ENCODE measurements at regions not wholly inside any gene's neighbourhood (a gene's known extent, or its start where the extent isn't known, plus 50 kb on each side); places are given as distances from the start of the nearest gene placed in this dataset.

GRCh38 chr2:184004948-184005672 is 593.2 kb upstream of the ZNF804A start:
- Histone ChIP-seq H3K27me3 (ENCODE audit: insufficient read depth, low read depth, low read length) (no peaks in the 10 kb centered on the region), H3K4me2 (ENCODE audit: low read length) (no peak overlapping the region), H3K9ac (ENCODE audit: low read length) (no peak overlapping the region), H3K4me3 (ENCODE audit: low read length) (no peak overlapping the region), H3K79me2 (replicated peaks; ENCODE audit: insufficient read depth, low read length) (no peaks in the 10 kb centered on the region), H4K20me1 (ENCODE audit: insufficient read depth) (no peaks in the 10 kb centered on the region), H3K36me3 (ENCODE audit: insufficient read depth, low read length) (no peaks in the 10 kb centered on the region), H3K27ac (ENCODE audit: low read length) (no peak overlapping the region), H3K9me3 (ENCODE audit: low read length) (no peaks in the 10 kb centered on the region), H3F3A (ENCODE audit: insufficient read depth, low read length, poor library complexity, severe bottlenecking) (no peaks in the 10 kb centered on the region), H2AFZ (ENCODE audit: low read depth, low read length) (no peak overlapping the region), H3K9me2 (ENCODE audit: insufficient read depth, low read length) (no peaks in the 10 kb centered on the region)
- no peak for TF ChIP-seq EP300 (conservative IDR thresholded peaks at IDR 0.05; ENCODE audit: poor library complexity, severe bottlenecking)
- TF ChIP-seq EZH2 (IDR thresholded peaks at IDR 0.05; ENCODE audit: borderline replicate concordance, insufficient read depth, low read length, poor library complexity, severe bottlenecking), result no peak
- no peak for TF ChIP-seq REST (IDR thresholded peaks at IDR 0.05; ENCODE audit: borderline replicate concordance)
- no peak for TF ChIP-seq CTCF (IDR thresholded peaks at IDR 0.05; ENCODE audit: poor library complexity, severe bottlenecking)
- no peak for TF ChIP-seq SMC3 (conservative IDR thresholded peaks at IDR 0.05; ENCODE audit: poor library complexity)
- TF ChIP-seq MXI1 (conservative IDR thresholded peaks at IDR 0.05; ENCODE audit: poor library complexity, severe bottlenecking), result no peak
- TF ChIP-seq POLR2AphosphoS5 (IDR thresholded peaks at IDR 0.05), result no peak
- TF ChIP-seq TAF1 (IDR thresholded peaks at IDR 0.05; ENCODE audit: low read depth), result no peak
- TF ChIP-seq RAD21 (conservative IDR thresholded peaks at IDR 0.05), result no peak

GRCh38 chr2:184006998-184007397 is 591.3 kb upstream of the ZNF804A start:
- H3K9me3 ChIP-seq (ENCODE audit: low read length), result no peaks in the 10 kb centered on the region
- no peaks in the 10 kb centered on the region for H3K79me2 ChIP-seq (replicated peaks; ENCODE audit: insufficient read depth, low read length)
- no peak overlapping the region for H3K27ac ChIP-seq (ENCODE audit: low read length)

More at GRCh38 chr2:184006998-184007397, 591.3 kb upstream of the ZNF804A start:
- Histone ChIP-seq H3K36me3 (ENCODE audit: insufficient read depth, low read length) (no peaks in the 10 kb centered on the region), H4K20me1 (ENCODE audit: insufficient read depth) (no peaks in the 10 kb centered on the region), H3K4me2 (ENCODE audit: low read length) (no peak overlapping the region), H3K9me2 (ENCODE audit: insufficient read depth, low read length) (no peaks in the 10 kb centered on the region), H2AFZ (ENCODE audit: low read depth, low read length) (no peak overlapping the region), H3F3A (ENCODE audit: insufficient read depth, low read length, poor library complexity, severe bottlenecking) (no peaks in the 10 kb centered on the region), H3K9ac (ENCODE audit: low read length) (no peak overlapping the region), H3K4me3 (ENCODE audit: low read length) (no peak overlapping the region), H3K27me3 (ENCODE audit: insufficient read depth, low read depth, low read length) (no peaks in the 10 kb centered on the region)
- no peak for TF ChIP-seq SMC3 (conservative IDR thresholded peaks at IDR 0.05; ENCODE audit: poor library complexity)
- TF ChIP-seq CTCF (IDR thresholded peaks at IDR 0.05; ENCODE audit: poor library complexity, severe bottlenecking), result no peak
- TF ChIP-seq REST (IDR thresholded peaks at IDR 0.05; ENCODE audit: borderline replicate concordance), result no peak
- TF ChIP-seq EZH2 (IDR thresholded peaks at IDR 0.05; ENCODE audit: borderline replicate concordance, insufficient read depth, low read length, poor library complexity, severe bottlenecking), result no peak
- TF ChIP-seq RAD21 (conservative IDR thresholded peaks at IDR 0.05), result no peak
- TF ChIP-seq TAF1 (IDR thresholded peaks at IDR 0.05; ENCODE audit: low read depth), result no peak
- TF ChIP-seq EP300 (conservative IDR thresholded peaks at IDR 0.05; ENCODE audit: poor library complexity, severe bottlenecking), result no peak
- no peak for TF ChIP-seq POLR2AphosphoS5 (IDR thresholded peaks at IDR 0.05)
- no peak for TF ChIP-seq MXI1 (conservative IDR thresholded peaks at IDR 0.05; ENCODE audit: poor library complexity, severe bottlenecking)
